Astrocyte (in vitro differentiated cells and primary cell): ENCODE measurements at regions not wholly inside any gene's neighbourhood (a gene's known extent, or its start where the extent isn't known, plus 50 kb on each side); places are given as distances from the start of the nearest gene placed in this dataset.

Source experiments
- CTCF ChIP-seq: IDR thresholded peaks from 2 replicates; pipeline ENCODE4 v1.5.1; 2011; ENCODE audit warnings: low read depth, mild to moderate bottlenecking, inconsistent platforms, low read length, moderate library complexity; ENCODE audit not compliant: insufficient read depth
- EZH2 ChIP-seq: IDR thresholded peaks from 2 replicates; pipeline ENCODE4 v1.6.1; 2012; ENCODE audit warnings: mild to moderate bottlenecking, low read length, inconsistent platforms; ENCODE audit not compliant: insufficient read depth

GRCh38 chr14:22040781-22041125 is 367.1 kb upstream of the OR4E1 start:
- no peak for TF ChIP-seq CTCF
- TF ChIP-seq EZH2: no peak
